Right hindlimb (tissue), 1 donor: ENCODE measurements at regions not wholly inside any gene's neighbourhood (a gene's known extent, or its start where the extent isn't known, plus 50 kb on each side); places are given as distances from the start of the nearest gene placed in this dataset.

Experiments used
- DNase-seq: peaks from one replicate; pipeline ENCODE4 v3.0.0-alpha.2; 2018

GRCh38 chr16:89043636-89044417 lies 49.8 kb upstream of the ACSF3 start:
- DNase-seq = no peak
